Endodermal cell (in vitro differentiated cells): ENCODE measurements at regions not wholly inside any gene's neighbourhood (a gene's known extent, or its start where the extent isn't known, plus 50 kb on each side); places are given as distances from the start of the nearest gene placed in this dataset.
A peak's percentile ranks its signal among the peaks of the same experiment; 100 is the strongest.

Source experiments
- DNase-seq: peaks from one replicate; pipeline ENCODE4 v3.0.0-alpha.2; 2017
- H3K27ac ChIP-seq: 2 replicates; pipeline ENCODE4 v1.5.1; 2013; ENCODE audit warnings: mild to moderate bottlenecking, low read depth, low read length, moderate library complexity
- H3K27me3 ChIP-seq: 2 replicates; pipeline ENCODE4 v1.6.1; 2013; ENCODE audit warnings: mild to moderate bottlenecking, low read length, moderate library complexity; ENCODE audit not compliant: insufficient read depth, control insufficient read depth, poor library complexity, severe bottlenecking
- H3K36me3 ChIP-seq: 2 replicates; pipeline ENCODE4 v1.7.0; 2013; ENCODE audit warnings: mild to moderate bottlenecking, low read length, moderate library complexity; ENCODE audit not compliant: control insufficient read depth, insufficient read depth
- H3K4me1 ChIP-seq: one replicate; pipeline ENCODE4 v1.7.0; 2013; ENCODE audit warnings: low read length; ENCODE audit not compliant: control insufficient read depth, insufficient read depth
- H3K4me3 ChIP-seq: 2 replicates; pipeline ENCODE4 v1.5.1; 2013; ENCODE audit warnings: mild to moderate bottlenecking, low read length, moderate library complexity
- H3K9ac ChIP-seq: 2 replicates; pipeline ENCODE4 v1.6.1; 2013; ENCODE audit warnings: mild to moderate bottlenecking, low read length, moderate library complexity; ENCODE audit not compliant: poor library complexity, severe bottlenecking; ENCODE audit errors: extremely low read depth
- H3K9me3 ChIP-seq: 2 replicates; pipeline ENCODE4 v1.6.1; 2013; ENCODE audit warnings: mild to moderate bottlenecking, low read length, moderate library complexity; ENCODE audit not compliant: control insufficient read depth
- H3K27ac Mint-ChIP-seq: 2 replicates; pipeline ENCODE4 v1.8.0; 2020; ENCODE audit warnings: mixed read lengths
- H3K27me3 Mint-ChIP-seq: 2 replicates; pipeline ENCODE4 v1.8.0; 2021; ENCODE audit warnings: mild to moderate bottlenecking, mixed read lengths; ENCODE audit not compliant: insufficient read depth
- H3K36me3 Mint-ChIP-seq: 2 replicates; pipeline ENCODE4 v1.8.0; 2020; ENCODE audit warnings: low read depth, mixed read lengths
- H3K4me1 Mint-ChIP-seq: 2 replicates; pipeline ENCODE4 v1.8.0; 2020; ENCODE audit warnings: mixed read lengths
- H3K4me3 Mint-ChIP-seq: 2 replicates; pipeline ENCODE4 v1.8.0; 2020; ENCODE audit warnings: mild to moderate bottlenecking, moderate library complexity, mixed read lengths
- H3K9me3 Mint-ChIP-seq: 2 replicates; pipeline ENCODE4 v1.8.0; 2020; ENCODE audit warnings: mild to moderate bottlenecking, mixed read lengths
- WGBS, 2 experiments: methylation state at CpG; one replicate each; pipeline versions ENCODE4 v1.1.5 to v1.1.7; 2013; ENCODE audit warnings: missing lambda C conversion rate in 2 of 2, mixed read lengths in 1 of 2; ENCODE audit not compliant: insufficient coverage in 1 of 2, insufficient read length in 1 of 2; 5-methylcytosine and 5-hydroxymethylcytosine counted together
- TF ChIP-seq, protein P1 (sequence below): fragments of 200-600 bp; sonication (generic); conservative IDR thresholded peaks from 2 replicates; pipeline ENCODE4 v1.5.0; 2021; ENCODE audit warnings: antibody characterized with exemption, mild to moderate bottlenecking

DNA sequence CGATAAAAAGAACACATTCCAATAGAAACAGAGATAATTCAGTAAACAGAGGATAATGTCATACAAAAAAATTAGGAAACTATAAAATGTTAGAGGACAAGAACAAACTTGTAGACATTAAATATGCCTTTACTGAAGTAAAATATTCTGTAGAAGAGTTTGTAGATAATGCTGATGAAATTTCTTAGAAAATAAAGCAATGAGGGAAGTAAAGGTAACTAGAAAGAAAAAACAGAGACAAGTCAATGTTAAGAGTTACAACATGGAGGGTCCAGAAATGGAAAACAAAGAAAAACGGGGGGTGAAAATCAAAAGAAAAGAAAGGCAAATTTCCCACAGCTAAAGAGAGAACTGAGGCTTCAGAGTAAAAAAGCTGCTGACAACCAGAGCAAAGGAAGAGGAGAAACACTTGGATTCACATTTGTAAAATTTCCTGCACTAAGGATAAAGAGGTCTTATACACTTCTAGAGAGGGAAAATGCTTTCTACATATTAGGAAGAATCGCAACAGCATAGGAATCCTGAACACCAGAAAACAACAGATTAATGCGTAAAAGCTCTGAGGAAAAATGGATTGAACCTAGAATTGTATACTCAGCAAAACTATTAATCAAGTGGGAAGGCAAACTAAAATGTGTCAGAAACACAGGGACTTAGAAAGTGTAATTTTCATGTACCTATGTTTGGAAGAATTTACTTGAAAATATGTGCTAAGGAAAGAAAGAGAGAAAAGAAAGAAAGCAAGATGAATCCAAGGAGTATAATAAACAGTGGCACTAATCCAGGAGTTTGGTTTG is 55.0 kb upstream of the AGR3 start:
- peaks cover 11% of the 10 kb centered on the region for H3K4me1 Mint-ChIP-seq
- Histone ChIP-seq H3K36me3 (no peaks in the 10 kb centered on the region), H3K9ac (no peak overlapping the region), H3K27me3 (no peaks in the 10 kb centered on the region), H3K4me3 (no peak overlapping the region), H3K4me1 (peaks cover 10% of the 10 kb centered on the region), H3K9me3 (peaks cover 8% of the 10 kb centered on the region), H3K27ac (no peak overlapping the region)
- 87 to 88% methylated on average over 3 to 4 of the region's 4 CpGs for WGBS, 2 experiments
- peaks cover 3% of the 10 kb centered on the region for H3K9me3 Mint-ChIP-seq
- no peaks in the 10 kb centered on the region for H3K27me3 Mint-ChIP-seq
- H3K4me3 Mint-ChIP-seq: no peak overlapping the region
- TF ChIP-seq, protein P1, sequence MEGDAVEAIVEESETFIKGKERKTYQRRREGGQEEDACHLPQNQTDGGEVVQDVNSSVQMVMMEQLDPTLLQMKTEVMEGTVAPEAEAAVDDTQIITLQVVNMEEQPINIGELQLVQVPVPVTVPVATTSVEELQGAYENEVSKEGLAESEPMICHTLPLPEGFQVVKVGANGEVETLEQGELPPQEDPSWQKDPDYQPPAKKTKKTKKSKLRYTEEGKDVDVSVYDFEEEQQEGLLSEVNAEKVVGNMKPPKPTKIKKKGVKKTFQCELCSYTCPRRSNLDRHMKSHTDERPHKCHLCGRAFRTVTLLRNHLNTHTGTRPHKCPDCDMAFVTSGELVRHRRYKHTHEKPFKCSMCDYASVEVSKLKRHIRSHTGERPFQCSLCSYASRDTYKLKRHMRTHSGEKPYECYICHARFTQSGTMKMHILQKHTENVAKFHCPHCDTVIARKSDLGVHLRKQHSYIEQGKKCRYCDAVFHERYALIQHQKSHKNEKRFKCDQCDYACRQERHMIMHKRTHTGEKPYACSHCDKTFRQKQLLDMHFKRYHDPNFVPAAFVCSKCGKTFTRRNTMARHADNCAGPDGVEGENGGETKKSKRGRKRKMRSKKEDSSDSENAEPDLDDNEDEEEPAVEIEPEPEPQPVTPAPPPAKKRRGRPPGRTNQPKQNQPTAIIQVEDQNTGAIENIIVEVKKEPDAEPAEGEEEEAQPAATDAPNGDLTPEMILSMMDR: no peak
- DNase-seq: no peak
- H3K36me3 Mint-ChIP-seq: no peaks in the 10 kb centered on the region
- no peak overlapping the region for H3K27ac Mint-ChIP-seq

DNA sequence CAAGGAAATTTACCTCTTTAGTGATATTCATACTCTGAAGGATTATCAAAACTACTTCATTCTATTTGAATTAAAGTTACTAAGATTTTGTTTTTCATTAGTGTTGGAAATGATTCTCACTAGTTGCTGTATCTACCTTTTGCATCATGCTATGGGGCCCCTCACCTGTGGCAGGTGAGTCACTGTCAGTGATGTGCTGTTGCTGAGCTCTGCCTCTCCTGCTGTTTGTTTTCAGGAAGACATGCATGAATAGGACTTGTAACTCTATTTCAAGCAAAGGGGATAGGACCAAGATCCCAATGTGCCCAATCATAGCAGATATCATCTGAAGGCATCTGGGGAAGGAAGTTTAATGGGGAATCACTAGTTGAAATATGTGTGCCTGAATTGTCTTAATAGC is 57.4 kb upstream of the AGR3 start:
- no peaks in the 10 kb centered on the region for H3K27me3 ChIP-seq
- no peak overlapping the region for H3K4me3 ChIP-seq
- TF ChIP-seq, protein P1: no peak
- H3K4me1 ChIP-seq: peaks cover 10% of the 10 kb centered on the region
- no peak overlapping the region for H3K9ac ChIP-seq
- Mint-ChIP-seq H3K27ac (no peak overlapping the region), H3K9me3 (peaks cover 22% of the 10 kb centered on the region), H3K4me1 (peaks cover 11% of the 10 kb centered on the region), H3K4me3 (no peak overlapping the region), H3K36me3 (peaks cover 4% of the 10 kb centered on the region), H3K27me3 (no peaks in the 10 kb centered on the region)
- H3K9me3 ChIP-seq: peaks cover 26% of the 10 kb centered on the region
- no peak for DNase-seq
- no peaks in the 10 kb centered on the region for H3K36me3 ChIP-seq
- H3K27ac ChIP-seq: no peak overlapping the region

DNA sequence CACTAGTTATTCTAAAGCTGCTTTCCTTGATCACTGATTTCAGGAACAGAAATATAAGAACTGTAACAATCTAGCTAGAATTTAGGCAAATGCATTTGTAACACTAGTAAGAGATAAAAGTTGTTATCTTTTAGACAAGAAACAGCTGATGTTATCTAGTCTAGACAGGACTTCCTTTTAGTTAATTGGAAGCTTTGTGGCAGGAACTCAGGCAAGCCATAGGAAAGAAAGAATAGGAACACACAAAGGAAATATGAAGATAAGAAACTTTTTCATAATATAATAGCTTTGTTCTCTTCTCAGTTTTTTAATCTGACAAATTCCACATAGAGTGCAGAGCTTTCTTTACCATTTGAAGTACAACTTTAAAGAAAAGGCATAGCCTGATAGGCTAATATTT is 59.0 kb upstream of the AGR3 start:
- H3K4me1 Mint-ChIP-seq: peaks cover 11% of the 10 kb centered on the region
- Histone ChIP-seq H3K9me3 (peaks cover 42% of the 10 kb centered on the region), H3K27me3 (no peaks in the 10 kb centered on the region), H3K27ac (no peak overlapping the region), H3K9ac (no peak overlapping the region), H3K36me3 (no peaks in the 10 kb centered on the region), H3K4me3 (peak overlapping the region; percentile 58), H3K4me1 (peaks cover 10% of the 10 kb centered on the region)
- H3K4me3 Mint-ChIP-seq: no peak overlapping the region
- TF ChIP-seq, protein P1: no peak
- DNase-seq: no peak
- peaks cover 36% of the 10 kb centered on the region for H3K9me3 Mint-ChIP-seq
- peaks cover 4% of the 10 kb centered on the region for H3K36me3 Mint-ChIP-seq
- H3K27ac Mint-ChIP-seq: no peak overlapping the region
- H3K27me3 Mint-ChIP-seq: no peaks in the 10 kb centered on the region
